ENCODE measurements at regions not wholly inside any gene's neighbourhood (a gene's known extent, or its start where the extent isn't known, plus 50 kb on each side); places are given as distances from the start of the nearest gene placed in this dataset.
"Not testable (repeated sequence)": the region's sequence is repeated elsewhere in the genome, so short reads cannot be mapped to it uniquely, and the experiment has no call there.

DNA sequence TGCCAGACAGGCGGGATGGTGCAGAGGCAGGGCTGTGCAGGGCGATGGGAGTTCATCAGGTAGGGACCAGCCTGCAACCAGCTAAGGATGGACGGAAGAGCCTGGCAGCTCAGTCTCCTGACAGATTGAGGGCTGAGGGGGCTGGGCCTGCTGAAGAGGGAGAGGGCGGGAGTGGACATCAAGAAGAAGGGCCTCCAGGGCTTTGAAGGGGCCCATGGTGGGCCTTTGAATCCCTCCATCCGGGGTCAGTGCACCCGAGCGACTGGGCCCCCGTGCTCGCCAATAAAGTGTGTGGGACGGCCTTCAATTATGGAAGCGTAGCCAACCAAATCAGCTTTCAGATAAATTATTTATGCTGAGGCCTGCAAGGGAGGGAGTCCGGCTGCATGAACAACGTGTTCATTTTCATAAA, 431.2 kb downstream of the RPS24 start:
- Histone ChIP-seq H3K27me3 (ENCODE audit: control insufficient read depth in 1 of 2, insufficient read depth in 2 of 2, low read length in 2 of 2) (no peaks in the 10 kb centered on the region), H3K4me3 (ENCODE audit: low read depth in 1 of 2, low read length in 2 of 2) (no peak overlapping the region), H3K9me3 (ENCODE audit: control insufficient read depth in 2 of 2, insufficient read depth in 1 of 2, low read depth in 1 of 2, low read length in 1 of 2) (no peaks in the 10 kb centered on the region), H3K27ac (ENCODE audit: low read depth in 2 of 2, low read length in 1 of 2) (no peak overlapping the region), H3K36me3 (ENCODE audit: control insufficient read depth in 2 of 2, insufficient read depth in 2 of 2, low read length in 1 of 2) (no peaks in the 10 kb centered on the region), H3K4me1 (ENCODE audit: control insufficient read depth in 2 of 2, insufficient read depth in 2 of 2, low read length in 1 of 2) (no peaks in the 10 kb centered on the region)
- WGBS, 2 donors = 66 to 70% methylated on average over 13 of the region's 13 CpGs

DNA sequence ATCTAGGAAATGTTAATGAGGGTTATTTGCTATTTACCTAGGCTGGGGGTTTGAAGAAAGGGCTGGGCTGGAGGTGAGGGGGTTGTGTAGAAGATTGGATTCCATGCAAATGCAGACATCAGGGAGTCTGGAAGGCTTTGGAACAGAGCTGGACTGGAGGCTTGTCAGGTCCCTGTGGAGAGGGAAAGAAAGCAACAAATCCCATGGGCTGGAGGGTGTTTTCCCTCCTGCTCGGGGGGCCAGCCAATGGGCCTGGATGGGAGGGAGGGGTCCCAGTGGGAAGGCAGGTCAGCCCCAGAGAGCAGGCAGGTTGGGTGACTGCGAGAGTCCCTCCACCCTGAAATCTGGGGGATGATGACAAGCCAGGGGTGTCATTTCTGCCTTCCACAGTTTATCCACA, 431.8 kb downstream of the RPS24 start:
- Histone ChIP-seq H3K4me3 (ENCODE audit: low read depth in 1 of 2, low read length in 2 of 2) (no peak overlapping the region), H3K27ac (ENCODE audit: low read depth in 2 of 2, low read length in 1 of 2) (no peak overlapping the region), H3K36me3 (ENCODE audit: control insufficient read depth in 2 of 2, insufficient read depth in 2 of 2, low read length in 1 of 2) (no peaks in the 10 kb centered on the region), H3K4me1 (ENCODE audit: control insufficient read depth in 2 of 2, insufficient read depth in 2 of 2, low read length in 1 of 2) (no peaks in the 10 kb centered on the region), H3K27me3 (ENCODE audit: control insufficient read depth in 1 of 2, insufficient read depth in 2 of 2, low read length in 2 of 2) (no peaks in the 10 kb centered on the region), H3K9me3 (ENCODE audit: control insufficient read depth in 2 of 2, insufficient read depth in 1 of 2, low read depth in 1 of 2, low read length in 1 of 2) (no peaks in the 10 kb centered on the region)
- 88 to 96% methylated on average over 2 of the region's 2 CpGs for WGBS, 2 donors

DNA sequence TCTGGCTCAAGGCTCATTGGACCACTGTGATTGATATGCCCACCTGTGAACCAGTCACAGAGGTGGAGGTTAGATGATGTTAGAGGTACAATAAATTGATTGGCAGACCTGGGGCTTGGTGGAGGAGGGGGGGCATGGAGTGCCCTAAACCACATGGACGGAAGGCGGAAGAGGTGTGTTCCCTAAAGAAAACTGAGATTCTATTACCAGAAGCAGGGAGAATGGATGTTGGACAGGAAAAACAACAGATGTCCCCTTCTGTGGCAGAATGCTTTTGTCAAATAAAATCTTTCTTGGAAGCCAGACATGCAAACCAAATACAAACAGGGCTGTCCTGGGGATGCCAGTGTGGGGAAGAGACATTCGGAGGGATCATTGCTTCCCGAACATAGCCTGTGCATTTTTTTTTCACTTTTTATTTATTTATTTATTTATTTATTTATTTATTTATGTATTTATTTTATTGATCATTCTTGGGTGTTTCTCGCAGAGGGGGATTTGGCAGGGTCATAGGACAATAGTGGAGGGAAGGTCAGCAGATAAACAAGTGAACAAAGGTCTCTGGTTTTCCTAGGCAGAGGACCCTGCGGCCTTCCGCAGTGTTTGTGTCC, 433.9 kb downstream of the RPS24 start:
- Histone ChIP-seq H3K4me1 (ENCODE audit: control insufficient read depth in 2 of 2, insufficient read depth in 2 of 2, low read length in 1 of 2) (peaks cover 0 to 2% of the 10 kb centered on the region in 2 donors), H3K27ac (ENCODE audit: low read depth in 2 of 2, low read length in 1 of 2) (no peak overlapping the region), H3K36me3 (ENCODE audit: control insufficient read depth in 2 of 2, insufficient read depth in 2 of 2, low read length in 1 of 2) (no peaks in the 10 kb centered on the region), H3K9me3 (ENCODE audit: control insufficient read depth in 2 of 2, insufficient read depth in 1 of 2, low read depth in 1 of 2, low read length in 1 of 2) (no peaks in the 10 kb centered on the region), H3K4me3 (ENCODE audit: low read depth in 1 of 2, low read length in 2 of 2) (no peak overlapping the region), H3K27me3 (ENCODE audit: control insufficient read depth in 1 of 2, insufficient read depth in 2 of 2, low read length in 2 of 2) (no peaks in the 10 kb centered on the region)
- WGBS, 2 donors = 85 to 88% methylated on average over 5 of the region's 7 CpGs

DNA sequence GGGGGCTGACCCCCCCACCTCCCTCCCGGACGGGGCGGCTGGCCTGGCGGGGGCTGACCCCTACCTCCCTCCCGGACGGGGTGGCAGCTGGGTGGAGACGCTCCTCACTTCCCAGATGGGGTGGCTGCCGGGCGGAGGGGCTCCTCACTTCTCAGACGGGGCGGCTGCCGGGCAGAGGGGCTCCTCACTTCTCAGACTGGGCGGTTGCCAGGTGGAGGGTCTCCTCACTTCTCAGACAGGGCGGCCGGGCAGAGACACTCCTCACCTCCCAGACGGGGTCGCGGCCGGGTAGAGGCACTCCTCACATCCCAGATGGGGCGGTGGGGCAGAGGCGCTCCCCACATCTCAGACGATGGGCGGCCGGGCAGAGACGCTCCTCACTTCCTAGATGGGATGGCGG, 435.1 kb downstream of the RPS24 start:
- 95 to 96% methylated on average over 12 to 26 of the region's 26 CpGs for WGBS, 2 donors
- not testable (repeated sequence) for H3K4me1 ChIP-seq (ENCODE audit: control insufficient read depth in 2 of 2, insufficient read depth in 2 of 2, low read length in 1 of 2); H3K27me3 ChIP-seq (ENCODE audit: control insufficient read depth in 1 of 2, insufficient read depth in 2 of 2, low read length in 2 of 2); H3K9me3 ChIP-seq (ENCODE audit: control insufficient read depth in 2 of 2, insufficient read depth in 1 of 2, low read depth in 1 of 2, low read length in 1 of 2); H3K4me3 ChIP-seq (ENCODE audit: low read depth in 1 of 2, low read length in 2 of 2); H3K27ac ChIP-seq (ENCODE audit: low read depth in 2 of 2, low read length in 1 of 2); H3K36me3 ChIP-seq (ENCODE audit: control insufficient read depth in 2 of 2, insufficient read depth in 2 of 2, low read length in 1 of 2)

DNA sequence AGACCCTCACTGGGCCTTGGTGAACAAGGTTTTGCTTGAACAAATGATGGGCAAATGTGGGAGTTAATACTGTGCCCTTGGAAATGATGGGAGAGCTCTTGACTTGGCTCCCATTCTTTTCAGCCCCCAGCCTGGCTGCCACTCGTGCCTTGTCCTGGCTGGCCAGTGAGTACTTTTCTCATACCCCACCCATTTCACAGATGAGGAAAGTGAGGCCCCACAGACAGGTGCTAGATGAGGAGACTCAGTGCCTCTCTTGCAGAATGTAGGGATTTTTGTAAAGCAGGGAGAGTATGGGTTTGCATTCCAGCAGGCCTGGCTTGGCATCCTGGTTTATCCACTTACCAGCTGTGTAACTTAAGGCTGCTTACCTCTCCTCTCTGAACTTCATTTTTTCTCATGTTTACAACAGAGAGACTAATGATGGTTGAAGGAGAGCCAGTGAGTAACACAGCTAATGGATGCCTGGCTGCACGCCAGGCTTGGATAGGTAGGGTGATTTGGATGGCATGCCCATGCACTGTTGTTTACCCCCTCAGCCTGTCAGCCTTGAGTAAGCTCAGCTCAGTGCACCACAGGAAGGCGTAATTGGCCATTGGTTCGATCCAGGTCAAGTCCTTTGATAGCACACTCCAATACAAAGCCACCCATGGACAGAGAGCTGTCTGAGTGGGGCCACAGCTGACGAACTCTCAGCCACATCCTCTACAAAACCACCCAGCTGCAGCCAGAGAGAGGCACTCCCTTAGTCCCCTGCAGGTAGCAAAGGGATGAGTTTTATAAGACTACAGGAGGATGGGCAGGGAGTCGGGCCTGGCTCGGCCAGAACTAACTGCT, 436.8 kb downstream of the RPS24 start:
- WGBS, 2 donors = 73 to 78% methylated on average over 7 of the region's 7 CpGs
- no peak overlapping the region for H3K27ac ChIP-seq (ENCODE audit: low read depth in 2 of 2, low read length in 1 of 2)

DNA sequence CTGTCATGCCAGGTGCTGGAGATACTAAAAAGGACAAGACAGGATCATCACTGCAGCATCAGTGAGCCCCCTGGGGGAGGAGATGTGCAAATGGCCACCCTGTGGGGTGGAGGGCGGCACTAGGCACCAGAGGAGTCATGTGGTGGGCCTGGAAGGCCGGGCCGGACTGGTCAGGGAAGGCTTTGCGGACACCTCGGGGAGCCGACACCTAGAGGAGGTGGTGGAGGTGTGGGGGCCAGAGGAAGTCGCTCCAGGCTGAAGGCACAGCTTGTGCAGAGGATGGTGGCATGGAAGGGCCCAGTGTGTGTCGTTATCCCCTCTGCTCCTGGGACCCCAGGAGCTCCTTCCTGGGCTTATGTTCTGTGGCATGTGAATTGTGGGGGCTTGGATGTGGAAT, 437.7 kb downstream of the RPS24 start:
- no peaks in the 10 kb centered on the region for H3K9me3 ChIP-seq (ENCODE audit: control insufficient read depth in 2 of 2, insufficient read depth in 1 of 2, low read depth in 1 of 2, low read length in 1 of 2)
- H3K27me3 ChIP-seq (ENCODE audit: control insufficient read depth in 1 of 2, insufficient read depth in 2 of 2, low read length in 2 of 2) = no peaks in the 10 kb centered on the region
- H3K27ac ChIP-seq (ENCODE audit: low read depth in 2 of 2, low read length in 1 of 2) = no peak overlapping the region
- 85 to 89% methylated on average over 8 of the region's 8 CpGs for WGBS, 2 donors
- no peaks in the 10 kb centered on the region for H3K36me3 ChIP-seq (ENCODE audit: control insufficient read depth in 2 of 2, insufficient read depth in 2 of 2, low read length in 1 of 2)
- peaks cover 0 to 2% of the 10 kb centered on the region in 2 donors for H3K4me1 ChIP-seq (ENCODE audit: control insufficient read depth in 2 of 2, insufficient read depth in 2 of 2, low read length in 1 of 2)
- H3K4me3 ChIP-seq (ENCODE audit: low read depth in 1 of 2, low read length in 2 of 2) = no peak overlapping the region

More for the DNA sequence above, 436.8 kb downstream of the RPS24 start:
- Histone ChIP-seq H3K4me1 (ENCODE audit: control insufficient read depth in 2 of 2, insufficient read depth in 2 of 2, low read length in 1 of 2) (peaks cover 0 to 2% of the 10 kb centered on the region in 2 donors), H3K27me3 (ENCODE audit: control insufficient read depth in 1 of 2, insufficient read depth in 2 of 2, low read length in 2 of 2) (no peaks in the 10 kb centered on the region), H3K9me3 (ENCODE audit: control insufficient read depth in 2 of 2, insufficient read depth in 1 of 2, low read depth in 1 of 2, low read length in 1 of 2) (no peaks in the 10 kb centered on the region), H3K4me3 (ENCODE audit: low read depth in 1 of 2, low read length in 2 of 2) (no peak overlapping the region), H3K36me3 (ENCODE audit: control insufficient read depth in 2 of 2, insufficient read depth in 2 of 2, low read length in 1 of 2) (no peaks in the 10 kb centered on the region)

DNA sequence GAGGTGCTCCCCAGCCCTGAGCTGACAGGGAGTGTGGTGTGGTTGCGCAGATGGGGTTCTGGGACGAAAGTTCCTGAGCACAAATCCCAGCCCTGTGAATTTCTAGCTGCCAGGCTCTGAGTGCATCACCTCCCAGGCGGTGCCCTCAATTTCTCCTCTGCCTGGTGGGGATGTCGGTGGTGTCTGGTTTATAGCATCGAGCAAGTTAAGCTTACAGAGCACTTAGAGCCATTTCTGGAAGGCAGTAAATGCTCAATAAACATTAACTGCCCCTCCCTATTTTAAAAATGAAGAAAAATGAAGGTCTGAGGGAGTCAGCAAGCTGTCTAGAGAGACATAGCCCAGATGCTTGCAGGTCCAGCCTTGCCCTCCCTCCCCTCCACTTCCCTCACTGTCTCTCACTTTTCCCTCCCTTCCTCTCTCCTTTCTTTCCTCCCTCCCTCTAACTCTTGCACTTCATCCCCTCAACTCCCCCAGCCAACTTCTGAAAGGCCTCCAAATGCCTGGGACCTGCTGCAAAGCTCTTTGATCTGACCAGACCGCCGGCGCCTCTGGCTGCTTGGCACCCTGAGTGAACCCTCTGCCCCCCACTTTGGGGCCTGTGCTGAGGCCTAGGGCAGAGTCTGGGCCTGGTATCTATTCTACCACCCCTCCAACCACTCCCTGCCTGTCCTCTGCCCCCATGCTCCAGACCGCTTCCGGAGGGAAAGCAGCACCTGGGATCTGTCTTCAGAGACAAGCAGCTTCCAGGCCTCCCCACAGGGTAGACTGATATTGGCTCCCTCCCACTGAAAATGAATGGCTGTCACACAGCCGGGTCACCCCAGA, 438.3 kb downstream of the RPS24 start:
- Histone ChIP-seq H3K27ac (ENCODE audit: low read depth in 2 of 2, low read length in 1 of 2) (no peak overlapping the region), H3K36me3 (ENCODE audit: control insufficient read depth in 2 of 2, insufficient read depth in 2 of 2, low read length in 1 of 2) (no peaks in the 10 kb centered on the region), H3K4me1 (ENCODE audit: control insufficient read depth in 2 of 2, insufficient read depth in 2 of 2, low read length in 1 of 2) (peaks cover 0 to 2% of the 10 kb centered on the region in 2 donors), H3K27me3 (ENCODE audit: control insufficient read depth in 1 of 2, insufficient read depth in 2 of 2, low read length in 2 of 2) (peaks cover 0 to 3% of the 10 kb centered on the region in 2 donors), H3K4me3 (ENCODE audit: low read depth in 1 of 2, low read length in 2 of 2) (no peak overlapping the region), H3K9me3 (ENCODE audit: control insufficient read depth in 2 of 2, insufficient read depth in 1 of 2, low read depth in 1 of 2, low read length in 1 of 2) (no peaks in the 10 kb centered on the region)
- 77 to 80% methylated on average over 11 of the region's 11 CpGs for WGBS, 2 donors

DNA sequence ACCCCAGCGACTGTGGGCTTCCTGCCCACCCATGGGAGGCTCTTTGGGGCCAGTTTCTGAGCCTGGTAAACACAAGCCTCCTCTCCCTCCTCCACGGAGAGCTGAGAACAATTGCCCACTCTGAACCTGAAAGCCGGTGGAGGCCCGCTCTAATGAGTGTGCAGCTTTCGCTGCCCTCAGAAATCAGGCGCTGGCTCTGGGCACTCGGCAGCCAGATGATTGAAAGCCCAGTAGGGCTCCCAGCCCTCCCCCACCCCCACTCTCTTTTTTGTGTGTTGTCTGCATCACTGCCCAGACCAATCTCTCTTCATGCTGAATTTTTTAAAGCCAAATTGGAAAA, 438.9 kb downstream of the RPS24 start:
- Histone ChIP-seq H3K4me1 (ENCODE audit: control insufficient read depth in 2 of 2, insufficient read depth in 2 of 2, low read length in 1 of 2) (peaks cover 0 to 2% of the 10 kb centered on the region in 2 donors), H3K36me3 (ENCODE audit: control insufficient read depth in 2 of 2, insufficient read depth in 2 of 2, low read length in 1 of 2) (no peaks in the 10 kb centered on the region), H3K4me3 (ENCODE audit: low read depth in 1 of 2, low read length in 2 of 2) (no peak overlapping the region), H3K27ac (ENCODE audit: low read depth in 2 of 2, low read length in 1 of 2) (no peak overlapping the region), H3K9me3 (ENCODE audit: control insufficient read depth in 2 of 2, insufficient read depth in 1 of 2, low read depth in 1 of 2, low read length in 1 of 2) (no peaks in the 10 kb centered on the region), H3K27me3 (ENCODE audit: control insufficient read depth in 1 of 2, insufficient read depth in 2 of 2, low read length in 2 of 2) (peaks cover 0 to 3% of the 10 kb centered on the region in 2 donors)
- 74 to 81% methylated on average over 7 of the region's 7 CpGs for WGBS, 2 donors

DNA sequence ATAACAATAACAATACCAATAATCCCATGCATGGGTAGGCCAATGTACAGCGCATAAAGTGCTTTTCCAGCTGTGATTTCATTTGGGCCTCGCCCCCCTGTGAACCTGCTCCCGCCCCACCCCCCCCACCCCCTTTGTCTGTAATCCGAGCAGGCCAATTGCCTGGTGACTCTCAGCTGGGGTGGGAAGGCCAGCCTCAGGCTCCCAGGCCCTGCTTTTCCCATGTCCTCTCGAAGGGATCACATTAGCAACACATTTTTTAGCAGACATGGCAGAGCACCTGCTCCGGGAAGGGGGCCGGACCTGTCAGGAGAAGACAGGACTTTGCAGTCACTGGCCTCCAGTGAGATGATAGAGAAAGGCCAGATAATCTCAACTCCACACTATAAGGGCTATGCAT, 439.3 kb downstream of the RPS24 start:
- H3K36me3 ChIP-seq (ENCODE audit: control insufficient read depth in 2 of 2, insufficient read depth in 2 of 2, low read length in 1 of 2) = no peaks in the 10 kb centered on the region
- no peaks in the 10 kb centered on the region for H3K9me3 ChIP-seq (ENCODE audit: control insufficient read depth in 2 of 2, insufficient read depth in 1 of 2, low read depth in 1 of 2, low read length in 1 of 2)
- H3K27me3 ChIP-seq (ENCODE audit: control insufficient read depth in 1 of 2, insufficient read depth in 2 of 2, low read length in 2 of 2) = peaks cover 0 to 3% of the 10 kb centered on the region in 2 donors
- 72 to 76% methylated on average over 7 of the region's 7 CpGs for WGBS, 2 donors
- peaks cover 0 to 2% of the 10 kb centered on the region in 2 donors for H3K4me1 ChIP-seq (ENCODE audit: control insufficient read depth in 2 of 2, insufficient read depth in 2 of 2, low read length in 1 of 2)
- H3K4me3 ChIP-seq (ENCODE audit: low read depth in 1 of 2, low read length in 2 of 2) = no peak overlapping the region
- H3K27ac ChIP-seq (ENCODE audit: low read depth in 2 of 2, low read length in 1 of 2) = no peak overlapping the region

Measured in esophagus (tissue), 2 donors.